CD14-positive monocyte (primary cell): ENCODE measurements at regions not wholly inside any gene's neighbourhood (a gene's known extent, or its start where the extent isn't known, plus 50 kb on each side); places are given as distances from the start of the nearest gene placed in this dataset.

Experiments used
- DNase-seq, 3 donors: peaks; one replicate each; pipeline ENCODE4 v3.0.0-alpha.2; 2011 to 2022
- H2AFZ ChIP-seq: 2 replicates; pipeline ENCODE4 v1.6.0; 2012; ENCODE audit warnings: mild to moderate bottlenecking, low read depth, low read length, inconsistent platforms; ENCODE audit not compliant: insufficient read depth, poor library complexity, severe bottlenecking
- H3K27ac ChIP-seq, 2 donors: 1 replicate in 1 of 2; 2 replicates in 1 of 2; pipeline ENCODE4 v1.5.1; 2012 to 2013; ENCODE audit warnings: low read length in 2 of 2, control low read depth in 1 of 2, inconsistent platforms in 1 of 2, low read depth in 1 of 2, mild to moderate bottlenecking in 1 of 2
- H3K27me3 ChIP-seq, 2 donors: one replicate each; pipeline versions ENCODE4 v1.6.0 to v1.6.1; 2011 to 2013; ENCODE audit warnings: low read length in 2 of 2; ENCODE audit not compliant: control insufficient read depth in 2 of 2, insufficient read depth in 2 of 2
- H3K36me3 ChIP-seq, 2 donors: replicated peaks in 1 of 2; 1 replicate in 1 of 2; 2 replicates in 1 of 2; pipeline versions ENCODE4 v1.5.1 to v1.6.1; 2012 to 2013; ENCODE audit warnings: low read length in 2 of 2, control low read depth in 1 of 2, inconsistent platforms in 1 of 2, mild to moderate bottlenecking in 1 of 2; ENCODE audit not compliant: insufficient read depth in 2 of 2, control insufficient read depth in 1 of 2
- H3K4me1 ChIP-seq, 2 donors: 1 replicate in 1 of 2; 2 replicates in 1 of 2; pipeline versions ENCODE4 v1.5.1 to v1.6.1; 2012 to 2013; ENCODE audit warnings: low read length in 2 of 2, control low read depth in 1 of 2, inconsistent platforms in 1 of 2, mild to moderate bottlenecking in 1 of 2, moderate library complexity in 1 of 2; ENCODE audit not compliant: insufficient read depth in 2 of 2, control insufficient read depth in 1 of 2
- H3K4me2 ChIP-seq: replicated peaks from 2 replicates; pipeline ENCODE3; 2012; ENCODE audit warnings: low read length, moderate library complexity, mild to moderate bottlenecking; ENCODE audit not compliant: poor library complexity, severe bottlenecking; ENCODE audit errors: extremely low read depth
- H3K4me3 ChIP-seq, 3 experiments: fragments of 200-600 bp in 1 of 3; sonication (generic) in 1 of 3; replicated peaks in 1 of 3; 1 replicate in 2 of 3; 2 replicates in 1 of 3; pipeline ENCODE4 v1.5.1; 2011 to 2013; ENCODE audit warnings: low read length in 3 of 3, mild to moderate bottlenecking in 3 of 3, control low read depth in 2 of 3, low read depth in 2 of 3, inconsistent platforms in 1 of 3, moderate library complexity in 1 of 3
- H3K79me2 ChIP-seq: 2 replicates; pipeline ENCODE4 v1.6.0; 2012; ENCODE audit warnings: mild to moderate bottlenecking, control low read depth, inconsistent platforms, low read length, moderate library complexity; ENCODE audit not compliant: insufficient read depth
- H3K9ac ChIP-seq: 2 replicates; pipeline ENCODE4 v1.6.0; 2017; ENCODE audit warnings: low read length, mild to moderate bottlenecking; ENCODE audit not compliant: insufficient read depth, poor library complexity, severe bottlenecking
- H3K9me3 ChIP-seq, 2 donors: replicated peaks in 1 of 2; 1 replicate in 1 of 2; 2 replicates in 1 of 2; pipeline versions ENCODE4 v1.5.1 to v1.6.1; 2012 to 2013; ENCODE audit warnings: low read length in 2 of 2, control low read depth in 1 of 2; ENCODE audit not compliant: control insufficient read depth in 1 of 2, insufficient read depth in 1 of 2
- H4K20me1 ChIP-seq: 2 replicates; pipeline ENCODE4 v1.6.0; 2012; ENCODE audit warnings: mild to moderate bottlenecking, low read length, control low read depth, moderate library complexity; ENCODE audit not compliant: insufficient read depth
- H3K27ac Mint-ChIP-seq, 7 donors: one replicate each; pipeline ENCODE4 v1.8.0; 2020; ENCODE audit warnings: mild to moderate bottlenecking in 7 of 7, mixed read lengths in 7 of 7, moderate library complexity in 6 of 7, inconsistent platforms in 2 of 7
- H3K27me3 Mint-ChIP-seq, 3 donors: one replicate each; pipeline ENCODE4 v1.8.0; 2021 to 2022; ENCODE audit warnings: low read depth in 3 of 3, mild to moderate bottlenecking in 3 of 3, mixed read lengths in 3 of 3, moderate library complexity in 3 of 3, inconsistent platforms in 1 of 3
- H3K36me3 Mint-ChIP-seq, 2 donors: one replicate each; pipeline ENCODE4 v1.8.0; 2020; ENCODE audit warnings: mixed read lengths in 2 of 2, inconsistent platforms in 1 of 2, mild to moderate bottlenecking in 1 of 2
- H3K4me1 Mint-ChIP-seq: one replicate; pipeline ENCODE4 v1.8.0; 2020; ENCODE audit warnings: mild to moderate bottlenecking, mixed read lengths
- H3K4me3 Mint-ChIP-seq, 2 donors: one replicate each; pipeline ENCODE4 v1.8.0; 2020; ENCODE audit warnings: mild to moderate bottlenecking in 2 of 2, mixed read lengths in 2 of 2, moderate library complexity in 1 of 2
- H3K9me3 Mint-ChIP-seq, 7 donors: one replicate each; pipeline ENCODE4 v1.8.0; 2020 to 2022; ENCODE audit warnings: mixed read lengths in 7 of 7, mild to moderate bottlenecking in 6 of 7, moderate library complexity in 6 of 7, inconsistent platforms in 2 of 7
- WGBS: methylation state at CpG from one replicate; pipeline ENCODE4 v1.1.5; 2013; ENCODE audit warnings: missing lambda C conversion rate; ENCODE audit not compliant: insufficient coverage; 5-methylcytosine and 5-hydroxymethylcytosine counted together
- intact Hi-C, 2 donors: fragments of 100-400 bp; cut with micrococcal nuclease; formaldehyde crosslinking; loops; one replicate each; pipeline versions ENCODE4 v1.15.0 to v1.15.1; 2023
- TF ChIP-seq, protein P1 (sequence below): fragments of 200-600 bp; IDR thresholded peaks from one replicate; pipeline ENCODE4 v1.8.0; 2022; ENCODE audit warnings: antibody characterized with exemption, mild to moderate bottlenecking

DNA sequence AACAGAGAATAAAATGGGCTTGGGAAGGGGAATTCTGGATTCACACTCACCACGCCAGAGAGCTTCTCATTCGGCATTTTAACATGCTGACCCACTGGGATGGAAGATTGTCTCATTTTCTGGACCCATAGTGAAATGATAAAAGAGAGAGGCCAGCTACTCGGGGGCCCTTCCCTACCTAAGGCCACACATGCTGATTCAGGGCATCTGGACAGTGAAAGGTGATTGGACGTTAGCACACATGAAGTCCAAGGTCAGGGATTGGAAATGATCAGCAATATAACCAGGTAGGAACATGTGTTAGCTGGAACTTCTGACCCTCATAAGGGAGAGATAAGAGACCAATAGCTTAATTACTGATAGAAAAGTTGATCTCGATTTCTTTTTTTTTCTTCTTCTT is 183.7 kb downstream of the NUFIP1 start:
- no peaks in the 10 kb centered on the region for H3K36me3 ChIP-seq
- Mint-ChIP-seq H3K4me3 (no peak overlapping the region), H3K36me3 (no peaks in the 10 kb centered on the region), H3K4me1 (peaks cover 21% of the 10 kb centered on the region), H3K27me3 (peaks cover 2 to 5% (median 3%) of the 10 kb centered on the region in 3 donors), H3K27ac (peak overlapping the region in 1 of 7 donors; percentile 28), H3K9me3 (peaks cover 0 to 6% (median 0%) of the 10 kb centered on the region in 7 donors)
- H4K20me1 ChIP-seq = no peaks in the 10 kb centered on the region
- H3K27ac ChIP-seq = no peak overlapping the region
- WGBS = no CpG with 5 or more reads among the region's 5 CpGs
- H3K4me1 ChIP-seq = peaks cover 9 to 25% of the 10 kb centered on the region in 2 donors
- TF ChIP-seq, protein P1, sequence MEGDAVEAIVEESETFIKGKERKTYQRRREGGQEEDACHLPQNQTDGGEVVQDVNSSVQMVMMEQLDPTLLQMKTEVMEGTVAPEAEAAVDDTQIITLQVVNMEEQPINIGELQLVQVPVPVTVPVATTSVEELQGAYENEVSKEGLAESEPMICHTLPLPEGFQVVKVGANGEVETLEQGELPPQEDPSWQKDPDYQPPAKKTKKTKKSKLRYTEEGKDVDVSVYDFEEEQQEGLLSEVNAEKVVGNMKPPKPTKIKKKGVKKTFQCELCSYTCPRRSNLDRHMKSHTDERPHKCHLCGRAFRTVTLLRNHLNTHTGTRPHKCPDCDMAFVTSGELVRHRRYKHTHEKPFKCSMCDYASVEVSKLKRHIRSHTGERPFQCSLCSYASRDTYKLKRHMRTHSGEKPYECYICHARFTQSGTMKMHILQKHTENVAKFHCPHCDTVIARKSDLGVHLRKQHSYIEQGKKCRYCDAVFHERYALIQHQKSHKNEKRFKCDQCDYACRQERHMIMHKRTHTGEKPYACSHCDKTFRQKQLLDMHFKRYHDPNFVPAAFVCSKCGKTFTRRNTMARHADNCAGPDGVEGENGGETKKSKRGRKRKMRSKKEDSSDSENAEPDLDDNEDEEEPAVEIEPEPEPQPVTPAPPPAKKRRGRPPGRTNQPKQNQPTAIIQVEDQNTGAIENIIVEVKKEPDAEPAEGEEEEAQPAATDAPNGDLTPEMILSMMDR = no peak
- no peak overlapping the region for H3K4me3 ChIP-seq
- DNase-seq = no peak
- H2AFZ ChIP-seq = no peak overlapping the region
- H3K9me3 ChIP-seq = no peaks in the 10 kb centered on the region
- no peak overlapping the region for H3K9ac ChIP-seq
- no peak overlapping the region for H3K4me2 ChIP-seq
- intact Hi-C loops = no loop called here
- H3K27me3 ChIP-seq = no peaks in the 10 kb centered on the region
- no peaks in the 10 kb centered on the region for H3K79me2 ChIP-seq

DNA sequence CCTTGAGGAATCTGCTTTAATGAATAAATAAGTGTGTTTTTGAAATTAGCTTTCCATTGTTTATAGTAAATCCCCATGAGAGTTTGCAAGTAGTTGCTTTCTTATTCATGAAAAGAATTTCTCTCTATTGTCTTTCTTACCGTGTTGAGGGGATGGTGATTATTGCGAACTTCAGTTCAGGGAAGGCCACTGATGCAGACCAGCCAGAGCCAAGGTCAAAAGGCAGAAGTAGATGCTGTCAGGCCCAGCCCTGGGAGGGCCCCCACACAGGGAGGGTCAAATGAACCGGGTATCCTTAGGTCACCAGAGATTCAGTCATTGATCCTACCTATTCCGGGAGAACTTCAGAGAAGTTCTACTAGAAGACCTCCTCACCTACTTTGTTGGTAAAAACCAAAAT is 185.9 kb downstream of the NUFIP1 start:
- H3K9me3 ChIP-seq = no peaks in the 10 kb centered on the region
- no peak overlapping the region for H3K27ac ChIP-seq
- H3K9me3 Mint-ChIP-seq = peaks cover 0 to 6% (median 0%) of the 10 kb centered on the region in 7 donors
- no peak overlapping the region for H3K27ac Mint-ChIP-seq
- H3K4me3 Mint-ChIP-seq = no peak overlapping the region
- TF ChIP-seq, protein P1 = no peak
- no peak overlapping the region for H3K9ac ChIP-seq
- H4K20me1 ChIP-seq = no peaks in the 10 kb centered on the region
- WGBS = 84% methylated on average over 3 of the region's 4 CpGs
- intact Hi-C loops = no loop called here
- H3K4me3 ChIP-seq = no peak overlapping the region
- no peak overlapping the region for H2AFZ ChIP-seq
- no peaks in the 10 kb centered on the region for H3K27me3 ChIP-seq
- H3K4me1 ChIP-seq = peaks cover 9 to 23% of the 10 kb centered on the region in 2 donors
- H3K27me3 Mint-ChIP-seq = peaks cover 2 to 6% (median 3%) of the 10 kb centered on the region in 3 donors
- H3K4me2 ChIP-seq = no peak overlapping the region
- DNase-seq = no peak
- no peaks in the 10 kb centered on the region for H3K36me3 Mint-ChIP-seq
- H3K79me2 ChIP-seq = no peaks in the 10 kb centered on the region
- no peaks in the 10 kb centered on the region for H3K36me3 ChIP-seq
- H3K4me1 Mint-ChIP-seq = peaks cover 21% of the 10 kb centered on the region
